ENCODE measurements at regions not wholly inside any gene's neighbourhood (a gene's known extent, or its start where the extent isn't known, plus 50 kb on each side); places are given as distances from the start of the nearest gene placed in this dataset.

DNA sequence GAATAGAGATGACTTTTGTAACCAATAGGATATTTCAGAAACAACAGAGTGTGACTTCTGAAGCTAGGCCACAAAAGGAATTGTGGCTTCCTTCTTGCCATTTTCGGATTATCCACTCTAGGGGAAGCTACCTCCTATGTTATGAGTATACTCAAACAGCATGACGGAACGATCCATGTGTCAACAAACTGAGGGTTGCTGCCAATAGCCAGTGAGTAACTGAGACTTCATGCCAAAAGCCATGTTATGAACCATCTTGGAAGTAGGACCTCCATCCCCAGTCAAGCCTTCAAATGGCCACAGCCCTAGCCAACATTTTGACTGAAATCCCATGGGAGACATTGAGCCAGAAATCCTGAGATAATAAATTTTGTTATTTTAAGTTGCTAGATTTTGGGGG, 69.0 kb upstream of the IL6 start:
- DNase-seq (ENCODE audit: low read depth, low spot score): no peak

DNA sequence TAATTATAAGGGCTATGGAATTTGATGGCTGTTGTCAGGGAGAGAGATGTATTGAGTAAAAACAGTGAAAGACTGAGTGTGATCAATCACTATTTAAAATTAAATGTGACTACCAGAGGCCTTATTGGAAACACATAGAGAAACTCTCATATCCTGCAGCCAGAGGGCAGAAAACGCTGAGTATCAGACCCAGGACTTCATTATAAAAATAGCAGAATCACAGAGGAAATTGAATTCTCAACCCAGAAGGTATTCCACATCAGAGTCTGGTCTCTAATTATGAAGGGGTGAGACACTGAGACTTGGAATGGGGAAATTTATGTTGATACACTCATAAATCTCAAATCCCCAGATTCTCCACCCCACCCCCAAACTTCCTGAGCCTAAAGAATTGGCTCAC, 69.5 kb upstream of the IL6 start:
- no peak for DNase-seq (ENCODE audit: low read depth, low spot score)

DNA sequence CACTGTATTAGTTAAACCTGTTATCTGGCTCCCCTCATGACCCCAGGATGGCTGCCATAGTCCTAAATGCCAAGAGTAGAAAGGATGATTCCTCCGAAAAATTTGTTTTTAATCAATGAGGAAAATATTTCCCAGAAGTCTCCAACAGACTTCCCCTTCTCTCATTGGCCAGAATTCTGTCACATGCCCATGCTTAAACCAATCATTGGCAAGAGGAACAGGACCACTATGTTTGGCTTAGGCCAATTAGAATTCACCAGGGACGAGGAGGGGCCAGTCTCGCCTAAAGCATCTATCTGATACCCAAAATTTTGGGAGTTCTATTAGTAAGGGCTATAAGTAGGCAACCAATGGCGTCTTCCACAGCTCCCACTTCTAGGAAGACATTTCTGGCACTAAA, 71.2 kb upstream of the IL6 start:
- DNase-seq (ENCODE audit: low read depth, low spot score): no peak

DNA sequence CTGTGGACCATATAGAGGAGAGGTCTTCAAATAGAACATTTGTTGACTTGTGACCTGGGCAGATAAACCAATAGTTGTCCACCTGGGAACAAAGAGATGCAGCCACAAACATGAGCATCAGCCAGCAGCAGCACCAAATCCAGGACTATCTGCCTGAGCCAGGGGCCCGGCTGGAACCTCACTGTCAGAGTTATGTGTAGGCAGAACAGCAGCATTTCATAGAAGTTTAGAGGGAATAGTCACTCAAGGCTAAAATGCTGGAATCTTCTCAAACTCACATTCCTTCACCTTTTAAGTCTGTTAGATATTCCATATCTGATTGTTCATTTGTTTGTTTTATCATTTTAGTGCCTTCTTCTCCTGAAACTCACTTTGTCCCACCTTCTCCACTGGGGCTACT, 72.2 kb upstream of the IL6 start:
- DNase-seq (ENCODE audit: low read depth, low spot score): no peak

DNA sequence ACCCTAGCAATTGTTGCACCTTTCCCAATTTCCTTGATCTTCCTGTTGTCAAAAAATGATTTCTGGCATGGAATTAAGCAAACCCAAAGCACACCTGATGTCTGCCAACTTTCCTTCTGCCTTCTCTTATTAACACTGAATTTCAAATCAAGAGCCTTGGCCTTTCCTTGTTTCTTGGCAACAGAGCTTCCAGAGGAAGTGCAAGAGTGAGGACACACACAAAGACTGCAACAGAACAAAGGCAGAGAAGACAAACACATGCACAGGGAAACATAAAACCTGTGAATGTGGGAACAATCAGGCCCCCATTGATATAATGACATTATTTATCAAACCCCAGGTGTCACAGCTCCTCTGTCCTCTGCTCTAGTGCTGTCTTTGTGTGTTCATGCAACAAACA, 73.0 kb upstream of the IL6 start:
- no peak for DNase-seq (ENCODE audit: low read depth, low spot score)

DNA sequence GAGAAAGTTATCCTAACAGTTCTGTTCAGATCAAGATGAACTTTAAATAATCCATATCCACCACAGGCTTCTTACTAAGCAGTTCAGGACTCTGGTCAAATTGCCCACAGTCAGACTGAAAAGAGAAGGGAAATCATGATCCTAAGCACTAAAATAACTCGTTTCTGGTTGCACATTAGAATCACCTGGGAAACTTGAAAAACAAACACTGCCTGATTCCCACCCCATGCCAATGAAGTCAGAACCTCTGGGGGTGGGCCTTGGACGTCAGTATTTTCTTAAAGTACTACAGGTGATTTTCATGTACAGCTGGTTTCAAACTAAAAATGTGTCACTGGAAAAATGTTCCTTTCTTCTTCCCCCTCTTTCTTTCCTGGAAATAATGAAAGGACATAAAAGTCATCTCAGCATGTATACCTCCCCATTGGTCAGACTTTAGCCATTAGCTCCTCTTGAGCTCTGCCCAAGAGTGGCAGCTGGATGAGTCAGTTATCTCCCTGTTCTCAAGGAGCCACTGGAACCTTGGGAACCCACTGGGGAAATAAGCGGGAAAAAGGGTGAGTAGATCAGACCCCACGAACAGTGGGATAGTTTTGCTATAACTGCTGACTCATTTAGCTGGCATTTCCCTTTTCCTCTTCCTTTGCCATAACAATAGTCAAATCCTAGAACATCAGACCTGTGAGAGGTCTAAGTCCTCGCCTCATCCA, 75.3 kb upstream of the IL6 start:
- DNase-seq (ENCODE audit: low read depth, low spot score): no peak

DNA sequence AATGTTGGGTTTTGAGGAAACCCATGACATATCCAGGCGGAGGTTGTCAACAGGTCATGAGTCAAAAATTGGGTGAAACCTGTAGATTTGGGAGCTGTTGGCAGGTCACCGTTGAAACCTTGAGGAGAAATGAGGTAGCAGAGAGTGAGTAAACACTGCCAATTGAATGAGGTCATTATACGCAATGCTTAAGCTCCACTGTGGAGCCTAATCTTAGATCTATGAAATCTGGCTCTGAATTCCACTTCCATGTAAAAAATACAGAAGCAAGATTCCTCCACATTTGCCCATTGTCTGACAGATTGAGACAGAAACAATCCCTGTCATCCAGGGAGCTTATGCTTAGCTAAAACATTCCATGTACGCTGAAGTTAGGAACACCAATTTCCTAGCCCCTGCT, 76.0 kb upstream of the IL6 start:
- no peak for DNase-seq (ENCODE audit: low read depth, low spot score)

DNA sequence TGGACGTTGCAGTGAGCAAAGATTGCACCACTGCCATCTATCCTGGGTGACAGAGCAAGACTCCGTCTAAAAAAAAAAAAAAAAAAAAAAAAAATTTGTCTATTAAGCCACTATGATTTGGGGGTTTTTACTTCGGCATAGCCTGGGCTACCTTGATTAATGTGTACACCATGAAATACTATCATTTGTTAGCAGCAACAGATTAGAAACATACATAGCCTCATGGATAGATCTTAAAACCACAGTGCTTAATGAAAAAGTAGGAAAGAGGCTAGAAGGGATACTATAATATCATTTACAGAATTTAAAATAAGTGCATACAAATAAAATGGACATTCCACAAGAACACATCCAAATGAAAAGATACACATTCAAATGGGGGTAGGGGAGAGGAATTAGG, 77.3 kb upstream of the IL6 start:
- DNase-seq (ENCODE audit: low read depth, low spot score): no peak

DNA sequence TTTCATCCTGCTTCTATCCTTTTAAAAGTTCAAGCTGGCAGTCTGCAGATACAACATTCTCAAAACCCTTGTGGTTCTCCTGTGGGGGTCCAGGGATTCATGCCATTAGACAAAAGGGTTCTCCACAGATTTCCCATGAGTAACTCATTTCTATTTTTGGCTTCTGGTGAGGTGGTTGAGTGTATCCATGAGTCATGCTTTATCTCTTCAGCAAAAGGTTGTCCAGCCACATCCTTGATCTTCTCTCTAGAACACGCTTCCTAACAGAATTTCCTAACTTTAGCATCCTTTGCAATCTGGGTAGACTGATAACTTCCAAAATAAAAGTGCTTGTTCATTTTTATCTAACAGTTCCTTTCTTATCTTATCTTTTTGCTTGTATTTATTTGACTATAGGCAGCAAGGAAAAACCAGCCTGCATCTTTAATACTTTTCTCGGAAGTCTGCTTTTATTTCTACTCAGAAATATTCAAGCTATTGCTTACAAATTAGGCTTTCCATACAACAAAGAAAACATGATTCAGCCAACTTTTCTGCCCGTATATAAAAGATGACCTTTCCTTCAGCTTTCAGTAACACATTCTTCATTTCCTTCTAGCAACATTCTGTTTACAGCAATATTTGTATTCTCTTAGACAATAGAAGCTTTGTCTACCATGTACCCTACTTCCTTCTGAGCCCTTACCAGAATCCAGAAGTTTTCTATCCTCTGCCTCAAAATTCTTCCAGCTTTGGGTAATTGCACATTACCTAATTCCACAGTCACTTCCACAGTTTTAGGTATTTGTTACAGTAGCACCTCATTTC, 79.3 kb upstream of the IL6 start:
- no peak for DNase-seq (ENCODE audit: low read depth, low spot score)

DNA sequence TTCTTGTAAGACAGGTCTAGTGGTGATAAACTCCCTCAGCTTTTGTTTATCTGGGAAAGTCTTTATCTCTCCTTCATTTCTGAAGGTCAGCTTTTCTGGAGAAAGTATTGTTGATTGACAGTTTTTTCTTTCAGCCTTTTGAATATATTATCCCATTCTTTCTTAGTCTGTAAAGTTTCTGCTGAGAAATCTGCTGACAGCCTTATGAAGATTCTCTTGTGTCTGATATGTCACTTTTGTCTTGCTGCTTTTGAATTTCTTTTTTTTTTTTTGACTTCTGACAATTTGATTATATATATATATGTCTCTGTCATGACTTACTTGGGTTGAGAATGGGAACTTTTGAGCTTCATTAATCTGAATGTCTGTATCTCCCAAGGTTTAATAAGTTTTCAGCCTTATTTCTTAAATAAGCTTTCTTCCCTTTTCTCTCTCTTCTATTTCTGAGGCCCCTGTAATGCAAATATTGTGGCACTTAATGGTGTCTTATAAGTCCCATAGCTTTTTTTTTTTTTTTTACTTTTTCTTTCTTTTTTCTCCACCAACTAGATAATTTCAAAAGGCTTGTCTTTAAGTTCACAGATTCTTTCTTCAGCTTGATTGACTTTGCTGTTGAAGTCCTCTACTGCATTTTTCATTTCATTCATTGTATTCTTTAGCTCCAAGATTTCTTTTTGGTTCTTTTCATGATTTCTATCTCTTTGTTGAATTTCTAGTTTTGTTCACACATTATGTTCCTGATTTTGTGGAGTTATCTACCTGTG, 81.4 kb upstream of the IL6 start:
- no peak for DNase-seq (ENCODE audit: low read depth, low spot score)

DNA sequence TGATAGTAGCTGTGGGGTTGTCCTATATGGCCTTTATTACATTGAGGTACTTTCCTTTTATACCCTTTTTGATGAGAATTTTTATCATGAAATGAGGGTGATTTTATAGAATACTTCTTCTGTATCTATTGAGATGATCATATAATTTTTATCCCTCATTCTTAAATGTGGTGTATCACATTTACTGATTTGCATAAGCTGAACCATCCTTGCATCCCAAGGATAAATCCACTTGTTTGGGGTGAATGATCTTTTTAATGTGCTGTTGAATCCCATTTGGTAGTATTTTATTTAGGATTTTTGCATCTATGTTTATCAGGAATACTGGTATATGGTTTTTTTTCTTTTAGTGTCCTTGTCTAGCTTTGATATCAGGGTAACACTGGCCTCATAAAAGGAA, 84.5 kb upstream of the IL6 start:
- no peak for DNase-seq (ENCODE audit: low read depth, low spot score)

DNA sequence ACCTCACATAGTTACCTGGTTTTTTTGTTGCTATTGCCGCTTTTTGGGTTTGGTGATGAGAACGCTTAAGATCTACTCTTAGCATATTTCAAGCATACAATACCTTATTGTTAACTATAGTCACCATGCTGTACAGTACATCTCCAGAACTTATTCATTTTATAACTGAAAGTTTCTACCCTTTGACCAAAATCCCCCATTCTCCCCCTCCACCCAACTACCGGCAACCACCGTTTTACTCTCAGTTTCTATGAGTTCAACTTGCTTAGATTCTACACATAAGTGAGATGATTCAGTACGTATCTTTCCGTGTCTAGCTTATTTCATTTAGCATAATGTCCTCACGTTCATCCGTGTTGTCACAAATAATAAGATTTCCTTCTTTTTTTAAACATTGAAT, 86.7 kb upstream of the IL6 start:
- DNase-seq (ENCODE audit: low read depth, low spot score): no peak

DNA sequence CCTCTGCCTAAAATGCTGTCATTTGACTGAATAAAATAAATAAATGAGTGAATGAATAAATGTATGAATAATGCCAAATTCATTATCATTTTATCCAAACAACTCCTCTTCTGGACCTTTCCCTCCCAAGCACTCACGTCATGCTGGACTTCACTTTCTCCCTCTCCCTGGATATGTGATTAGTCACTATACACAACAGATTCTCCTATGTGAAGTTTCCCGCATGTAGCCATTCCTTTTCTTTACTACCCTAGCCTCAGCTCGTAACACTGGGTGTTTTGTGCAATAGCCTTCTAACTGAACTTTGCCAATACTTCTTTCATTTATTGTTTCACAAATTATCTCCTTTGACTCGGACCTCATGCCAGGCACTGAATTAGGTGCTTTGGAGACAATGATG, 87.6 kb upstream of the IL6 start:
- DNase-seq (ENCODE audit: low read depth, low spot score): no peak

DNA sequence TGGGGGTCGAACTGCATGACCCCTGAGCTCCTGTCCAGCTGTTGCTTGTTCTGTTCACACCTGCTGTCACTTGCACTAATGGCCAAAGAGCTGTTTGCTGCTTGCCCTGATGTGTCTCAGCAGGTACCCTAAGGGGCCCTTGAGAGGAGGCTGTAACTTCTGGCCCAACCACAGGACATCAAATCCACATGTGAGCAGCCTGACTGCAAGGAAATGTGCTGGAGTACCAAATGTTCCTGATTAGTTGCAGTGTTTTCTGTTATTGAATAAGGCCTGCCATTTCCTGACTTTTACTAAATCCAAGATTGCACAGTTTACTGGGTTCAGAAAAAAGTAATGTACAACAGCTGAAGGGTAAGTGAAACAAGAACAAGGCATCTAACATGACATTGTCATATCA, 91.7 kb upstream of the IL6 start:
- no peak for DNase-seq (ENCODE audit: low read depth, low spot score)

DNA sequence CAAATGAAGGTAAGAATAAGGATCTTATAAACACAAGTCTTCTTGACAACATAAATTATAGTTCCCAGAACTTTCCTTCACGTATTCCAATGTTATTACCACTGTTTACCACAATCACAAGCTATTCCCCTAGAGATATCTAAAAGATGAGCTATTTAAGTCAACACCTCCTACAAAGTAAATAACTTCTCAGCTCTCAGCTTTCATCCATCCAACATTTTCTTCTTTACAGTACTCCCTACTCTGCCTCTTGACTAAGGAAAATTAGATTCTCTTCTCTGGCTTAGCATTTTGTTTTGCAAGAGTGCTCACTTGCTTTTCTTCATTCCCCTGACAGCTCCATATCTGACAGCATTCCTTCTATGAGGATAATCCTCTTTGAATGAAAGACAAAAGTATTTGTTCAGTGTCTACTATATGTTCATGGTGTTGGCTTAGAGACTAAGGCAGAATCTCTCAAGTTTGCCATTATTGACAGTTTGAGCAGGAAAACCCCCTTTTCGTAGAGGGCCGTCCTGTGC, 93.0 kb upstream of the IL6 start:
- no peak for DNase-seq (ENCODE audit: low read depth, low spot score)

DNA sequence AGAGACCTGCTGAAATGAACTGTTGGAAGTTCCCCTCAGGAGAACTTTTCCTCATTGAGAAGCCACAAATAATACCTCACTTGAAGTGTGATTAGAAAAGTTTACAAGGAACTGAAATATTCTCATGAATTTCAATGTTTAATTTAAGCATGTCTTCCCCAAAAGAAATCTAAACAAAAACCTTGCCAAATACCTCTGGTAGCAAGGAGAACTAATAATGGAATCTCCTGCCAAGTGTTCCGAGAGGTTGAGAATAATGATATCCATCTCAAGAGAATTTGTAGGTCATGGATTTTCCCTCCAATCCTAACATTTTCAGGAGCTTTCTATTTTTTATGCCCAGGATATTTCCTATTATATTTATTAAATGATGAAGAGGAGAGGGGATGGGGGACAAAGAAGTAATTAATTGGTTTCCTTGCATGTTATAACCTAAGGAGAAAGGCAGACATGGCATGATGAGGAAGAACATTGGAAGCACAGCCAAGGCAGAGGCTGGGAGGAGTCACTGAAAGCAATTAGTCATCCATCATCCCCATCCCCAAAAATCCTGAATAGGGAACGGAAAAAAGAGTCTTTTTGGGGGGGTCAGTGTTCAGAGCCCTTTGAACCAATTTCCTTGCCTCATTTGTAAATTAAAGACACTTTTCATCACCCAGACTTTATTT, 93.6 kb upstream of the IL6 start:
- DNase-seq (ENCODE audit: low read depth, low spot score): no peak

DNA sequence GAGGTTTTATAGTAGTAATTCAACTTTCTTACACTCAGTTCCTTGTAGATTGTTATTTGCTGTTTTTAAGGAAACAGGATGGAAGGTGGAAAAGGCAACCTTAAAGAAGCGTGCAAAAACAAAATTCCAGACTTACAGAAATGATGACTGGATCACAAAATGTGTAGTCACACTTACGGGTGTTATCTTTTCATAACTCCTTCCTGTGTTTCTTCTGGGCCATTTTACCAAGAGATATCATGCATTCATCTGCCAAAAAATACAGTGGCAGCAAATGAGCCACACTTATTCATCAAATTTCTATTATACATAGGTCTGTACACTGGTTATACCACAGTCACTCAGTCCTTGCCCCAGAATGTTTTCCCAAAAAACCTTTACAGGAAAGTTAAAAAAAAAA, 94.3 kb upstream of the IL6 start:
- DNase-seq (ENCODE audit: low read depth, low spot score): no peak

DNA sequence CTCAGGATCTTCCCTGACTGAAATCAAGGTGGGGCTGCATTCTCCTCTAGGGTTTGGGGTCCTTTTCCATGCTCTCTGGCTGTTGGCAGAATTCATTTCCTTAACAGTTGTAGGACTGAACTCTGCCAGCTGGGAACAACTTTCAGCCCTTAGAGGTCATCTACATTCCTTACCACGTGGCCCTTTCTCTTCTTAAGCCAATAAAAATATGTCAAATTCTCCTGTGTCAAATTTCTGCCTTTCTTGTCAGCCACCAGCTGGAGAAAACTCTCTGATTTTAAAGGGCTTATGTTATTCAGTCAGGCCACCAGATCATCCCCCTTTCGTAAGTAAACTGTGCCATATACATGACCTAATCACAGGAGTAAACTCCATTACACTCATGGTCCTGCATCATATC, 95.3 kb upstream of the IL6 start:
- no peak for DNase-seq (ENCODE audit: low read depth, low spot score)

DNA sequence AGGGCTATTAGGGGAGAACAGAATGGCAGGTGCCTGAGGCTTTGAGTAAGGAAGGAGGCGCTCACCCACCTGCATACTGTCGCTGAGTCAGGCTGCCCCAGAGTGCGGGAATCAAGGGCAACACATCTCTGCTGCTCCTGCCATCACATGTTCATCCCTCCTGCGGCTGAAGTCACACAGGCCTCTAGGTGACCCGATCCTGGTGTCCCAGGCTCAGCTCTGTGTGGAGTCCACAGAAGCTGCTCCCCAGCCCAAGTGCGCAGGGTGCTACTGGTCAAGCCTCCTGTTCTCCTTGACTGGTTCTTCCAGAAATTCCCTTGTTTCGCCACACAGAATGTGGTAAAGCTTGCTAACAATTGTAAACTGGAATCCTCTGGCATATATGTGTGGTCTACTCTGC, 96.9 kb upstream of the IL6 start:
- DNase-seq (ENCODE audit: low read depth, low spot score): no peak

DNA sequence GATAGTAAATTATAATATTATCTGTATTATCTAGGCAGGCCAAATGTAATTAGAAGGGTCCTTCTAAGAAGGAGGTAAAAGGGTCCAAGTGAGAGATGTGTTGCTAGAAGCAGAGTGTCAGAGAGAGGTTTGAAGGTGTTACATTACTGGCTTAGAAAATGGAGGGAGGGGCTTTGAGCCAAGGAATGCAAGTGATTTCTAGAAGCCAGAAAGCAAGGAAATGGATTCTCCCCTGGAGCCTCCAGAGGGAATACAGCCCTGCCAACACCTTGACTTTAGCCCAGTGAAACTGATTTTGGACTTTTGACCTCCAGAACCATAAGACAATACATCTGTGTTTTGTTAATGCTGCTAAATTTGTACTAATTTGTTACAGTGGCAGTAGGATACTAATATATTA, 97.9 kb upstream of the IL6 start:
- DNase-seq (ENCODE audit: low read depth, low spot score): no peak

DNA sequence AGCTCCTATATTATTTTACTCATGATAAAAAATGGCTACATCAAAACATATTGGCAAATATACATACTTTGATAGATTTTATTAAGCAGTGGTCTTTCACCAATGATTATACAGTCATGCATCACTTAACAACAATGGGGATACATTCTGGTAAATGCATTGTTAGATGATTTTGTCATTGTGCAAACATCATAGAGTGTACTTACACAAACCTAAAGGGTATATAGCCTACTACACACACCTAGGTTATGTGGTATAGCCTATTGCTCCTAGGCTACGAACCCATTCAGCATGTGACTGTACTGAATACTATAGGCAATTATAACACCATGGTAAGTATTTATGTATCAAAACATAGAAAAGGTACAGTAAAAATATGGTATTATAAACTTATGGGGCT, 98.9 kb upstream of the IL6 start:
- no peak for DNase-seq (ENCODE audit: low read depth, low spot score)

DNA sequence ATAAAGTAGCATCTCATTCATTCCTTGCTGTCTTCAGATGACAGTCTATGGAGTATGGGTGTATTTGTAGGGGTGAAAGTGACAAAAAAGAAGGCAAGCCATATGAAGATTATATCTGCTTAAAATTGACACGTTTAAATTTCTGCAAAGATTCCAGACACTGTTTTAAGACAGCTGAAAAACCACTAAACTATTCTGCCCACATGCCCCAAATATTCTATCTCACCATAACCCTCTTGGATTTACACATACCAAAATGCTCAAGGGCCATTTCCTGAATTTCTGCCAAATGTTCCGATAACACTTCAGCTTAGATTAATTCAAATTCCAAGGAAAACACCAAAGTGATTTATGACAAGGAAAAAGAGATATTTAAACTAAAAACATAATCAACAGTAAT, 99.9 kb upstream of the IL6 start:
- no peak for DNase-seq (ENCODE audit: low read depth, low spot score)
